Fibroblast of peridontal ligament (primary cell): ENCODE measurements at regions not wholly inside any gene's neighbourhood (a gene's known extent, or its start where the extent isn't known, plus 50 kb on each side); places are given as distances from the start of the nearest gene placed in this dataset.
"Not testable (repeated sequence)": the region's sequence is repeated elsewhere in the genome, so short reads cannot be mapped to it uniquely, and the experiment has no call there.

Source experiments
- DNase-seq: peaks from one replicate; pipeline ENCODE4 v3.0.0-alpha.2; 2010; ENCODE audit errors: extremely low read depth

DNA sequence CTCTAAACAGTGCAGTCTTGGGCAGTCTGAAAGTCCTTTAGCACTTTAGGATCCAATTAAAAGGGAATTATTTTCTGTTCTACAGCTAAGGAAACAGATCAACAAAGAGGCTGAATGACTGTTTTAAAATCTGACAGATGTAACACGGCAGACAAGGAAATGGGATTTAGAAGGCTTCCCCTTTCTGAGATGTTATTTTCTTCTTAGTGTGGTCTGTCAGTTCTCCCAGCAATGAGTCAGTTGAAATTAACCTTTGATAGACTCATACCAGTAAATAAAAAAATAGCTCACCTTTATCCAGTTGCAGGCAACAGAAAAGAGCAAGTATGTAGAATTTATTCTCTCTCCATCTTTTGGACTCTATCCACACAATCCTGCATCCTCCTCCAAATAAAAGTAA, 98.1 kb downstream of the NEDD1 start:
- no peak for DNase-seq

DNA sequence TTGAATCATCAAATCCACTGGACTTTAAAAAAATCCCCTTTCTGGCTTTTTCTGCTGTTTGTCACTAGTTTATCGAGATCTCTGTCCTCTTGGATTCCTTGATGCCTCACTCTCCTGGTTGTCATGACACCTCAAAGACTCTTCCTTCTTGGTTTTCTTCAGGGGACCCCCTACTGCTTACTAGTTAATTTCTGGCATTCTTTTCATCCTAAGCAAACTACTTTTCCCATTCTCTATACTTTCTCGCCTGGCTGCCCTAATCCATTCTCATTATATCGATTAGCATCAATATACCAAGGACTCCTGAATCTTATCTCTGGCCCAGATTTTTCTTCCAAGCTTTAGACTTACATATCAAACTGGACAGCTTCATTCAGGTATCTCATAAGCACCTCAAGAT, 98.6 kb downstream of the NEDD1 start:
- DNase-seq: no peak

DNA sequence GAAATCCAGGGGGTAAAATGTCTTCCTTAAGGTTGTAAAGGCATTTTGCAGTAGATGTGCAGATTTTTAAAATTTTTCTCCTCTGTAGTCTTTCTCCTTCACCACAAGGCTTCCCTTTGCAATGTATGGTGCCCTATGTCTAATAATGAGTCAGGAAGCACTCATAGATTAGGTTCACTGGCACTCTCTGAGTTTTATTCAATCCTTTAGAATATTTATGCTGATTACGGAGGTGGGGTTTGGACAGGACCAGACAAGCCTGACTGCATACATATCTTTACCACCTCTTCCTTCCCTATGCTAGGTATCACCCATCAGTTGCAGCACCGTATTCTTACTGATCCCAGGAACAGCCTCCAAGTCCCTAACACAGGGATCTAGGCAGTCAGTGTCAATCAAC, 99.5 kb downstream of the NEDD1 start:
- no peak for DNase-seq

- no peak for DNase-seq
Measured at GRCh38 chr12:97016163-97016562, 109.1 kb downstream of the NEDD1 start.

DNA sequence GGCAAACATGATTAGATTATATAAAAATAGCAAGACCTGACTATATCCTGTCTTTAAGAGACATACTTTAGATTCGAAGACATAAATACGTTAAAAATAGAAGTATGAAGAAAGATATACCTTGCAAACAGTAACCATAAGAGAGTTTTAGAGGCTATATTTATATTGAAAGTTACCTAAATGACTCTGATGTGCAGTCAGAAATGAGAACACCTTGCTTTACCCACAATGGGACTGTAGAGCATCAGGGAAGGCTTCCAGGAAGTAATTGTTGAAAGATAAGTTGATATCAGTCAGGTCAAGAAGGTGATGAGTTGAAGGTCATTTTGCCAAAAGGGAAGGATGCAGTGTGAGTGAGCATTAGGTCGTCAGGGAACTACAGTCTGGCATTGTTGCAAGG, 110.2 kb downstream of the NEDD1 start:
- DNase-seq: no peak

DNA sequence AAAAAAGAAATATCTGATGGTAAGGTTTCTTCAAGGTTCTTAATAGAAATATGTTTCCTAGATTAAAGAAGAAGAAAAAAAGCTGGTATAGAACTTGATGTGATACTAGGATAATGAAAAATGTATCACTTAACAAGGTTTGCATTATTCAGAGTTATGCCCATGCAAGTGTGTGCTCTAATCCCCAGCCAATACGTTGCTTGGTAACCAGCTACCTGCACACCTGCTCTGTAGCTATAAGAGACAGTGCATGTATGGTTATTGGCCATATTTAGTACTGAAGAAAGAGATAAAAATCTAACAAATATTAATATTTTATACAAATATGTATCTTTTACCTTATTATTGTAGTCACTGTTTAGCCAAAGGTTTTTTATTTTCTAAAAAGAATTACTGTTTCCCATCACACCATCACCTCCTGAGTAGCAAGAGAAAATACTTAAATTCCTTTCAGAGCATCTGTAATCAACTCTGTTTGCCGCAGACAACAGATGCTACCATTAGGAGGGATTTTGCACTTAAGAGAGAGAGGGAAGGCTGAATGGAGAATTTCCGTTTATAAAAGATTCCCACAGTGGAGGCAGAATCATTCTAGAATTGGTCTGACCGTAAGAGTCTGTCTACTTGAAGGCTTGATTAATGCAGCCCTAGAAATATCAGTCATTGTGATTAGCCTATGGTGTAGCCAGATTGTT, 115.6 kb downstream of the NEDD1 start:
- no peak for DNase-seq

- DNase-seq: no peak
Measured at GRCh38 chr12:97024393-97024792, 117.3 kb downstream of the NEDD1 start.

DNA sequence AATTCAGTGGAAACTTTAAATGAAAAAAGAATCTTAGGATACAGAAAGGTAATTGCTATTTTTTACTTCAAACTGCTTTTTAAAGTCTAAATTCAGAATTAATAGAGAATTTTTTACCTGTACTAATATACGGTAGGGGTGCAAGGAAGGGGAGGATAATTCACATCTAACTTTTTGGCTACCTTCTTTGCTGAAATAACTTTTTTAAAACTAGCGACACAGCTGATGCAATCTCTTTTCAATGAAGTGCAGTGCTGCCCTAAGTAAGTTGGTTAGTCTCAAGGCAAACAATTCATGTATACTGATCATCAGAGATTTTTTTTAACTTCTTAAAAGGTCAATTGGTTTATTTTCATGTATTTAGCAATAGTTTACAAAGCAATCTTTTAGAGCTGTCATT, 119.8 kb downstream of the NEDD1 start:
- DNase-seq: no peak

- no peak for DNase-seq
Measured at GRCh38 chr12:97027482-97027881, 120.4 kb downstream of the NEDD1 start.

DNA sequence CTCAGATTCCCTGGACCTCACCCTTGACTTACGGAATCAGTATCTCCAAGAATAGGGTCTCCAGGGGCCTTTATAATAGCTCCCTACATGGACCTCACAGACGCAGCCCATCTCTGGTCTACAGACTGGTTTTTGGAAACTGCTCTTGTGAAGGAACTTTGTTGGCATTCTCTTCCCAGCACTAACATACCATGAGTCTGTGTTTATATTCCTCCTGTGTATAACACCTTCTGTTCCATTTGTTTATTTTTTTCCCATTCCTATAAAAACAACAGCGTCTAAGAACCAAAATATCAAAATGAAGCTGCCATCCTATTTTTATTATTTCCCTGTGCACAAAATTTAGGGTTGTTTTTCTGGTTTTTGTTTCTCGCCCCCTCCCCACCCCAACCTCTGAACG, 131.1 kb downstream of the NEDD1 start:
- no peak for DNase-seq

DNA sequence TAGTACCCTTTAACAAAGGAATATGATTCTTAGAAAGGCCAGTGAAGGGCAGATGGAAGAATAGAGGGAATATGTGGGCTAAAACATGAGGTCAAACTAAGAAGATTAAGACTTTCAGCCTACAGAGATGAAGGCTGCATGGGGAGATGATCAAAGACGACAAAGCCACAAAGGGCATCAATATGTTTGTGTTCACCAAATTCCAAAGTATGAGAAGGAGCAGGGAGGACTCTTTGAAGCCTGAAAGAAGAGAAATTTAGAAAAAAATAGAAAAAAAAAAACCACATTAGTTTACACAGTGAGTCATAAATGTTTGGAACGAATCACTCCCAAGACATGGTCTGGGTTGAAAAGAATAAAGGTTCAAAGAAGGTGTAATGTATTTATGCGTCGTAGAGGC, 131.8 kb downstream of the NEDD1 start:
- no peak for DNase-seq

- no peak for DNase-seq
Measured at GRCh38 chr12:97046901-97047300, 139.8 kb downstream of the NEDD1 start.

- no peak for DNase-seq
Measured at GRCh38 chr12:97047361-97047760, 140.3 kb downstream of the NEDD1 start.

DNA sequence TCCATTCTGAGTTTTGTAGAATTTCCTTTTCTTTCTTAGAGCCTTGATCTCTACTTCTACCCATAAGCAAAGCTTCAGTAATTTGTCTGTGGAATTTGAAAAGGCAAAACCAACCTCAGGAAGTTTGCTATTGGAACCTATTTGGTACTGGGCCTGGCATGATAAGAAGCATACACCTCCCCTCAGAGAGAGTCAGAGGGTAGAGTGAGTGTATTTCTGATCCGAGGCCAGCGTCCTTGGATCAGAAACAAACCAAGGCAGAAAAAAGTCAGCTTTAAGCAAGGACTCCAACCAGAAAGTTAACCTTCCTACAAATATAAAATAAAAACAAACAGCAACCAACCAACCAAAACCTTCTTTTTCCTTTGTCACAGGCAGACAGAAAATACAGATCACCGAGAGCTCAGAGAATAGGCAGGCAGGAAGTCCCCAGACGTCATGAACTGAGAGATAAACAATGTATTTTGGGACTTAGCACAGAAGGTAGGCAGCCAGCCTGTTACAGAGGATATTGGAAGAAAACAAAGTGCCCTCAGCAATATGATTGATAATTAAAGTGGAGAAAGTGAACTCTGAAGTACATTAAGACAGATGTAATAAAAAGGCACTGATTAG, 141.5 kb downstream of the NEDD1 start:
- no peak for DNase-seq

GRCh38 chr12:97050509-97050908, 143.5 kb downstream of the NEDD1 start:
- no peak for DNase-seq

GRCh38 chr12:97051341-97051740, 144.3 kb downstream of the NEDD1 start:
- DNase-seq: no peak

DNA sequence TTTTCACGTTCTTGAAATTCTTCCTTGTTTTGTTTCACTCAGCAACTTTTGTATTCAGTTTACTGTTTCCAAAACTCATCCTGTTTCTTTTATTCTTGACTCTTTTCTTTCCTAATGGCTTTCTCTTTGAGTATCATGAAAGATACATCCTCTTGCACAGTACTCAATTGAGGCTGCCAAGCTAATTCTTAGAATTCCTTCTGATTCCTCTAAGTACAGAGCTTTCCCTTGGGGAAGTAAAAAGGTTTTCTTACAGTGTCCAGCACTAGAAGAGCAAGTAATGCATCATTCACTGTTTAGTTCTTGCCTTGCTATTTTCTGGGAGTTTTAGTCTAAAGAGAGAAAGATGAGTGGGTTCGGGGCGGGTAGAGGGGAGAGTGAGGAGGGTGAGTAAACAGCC, 154.1 kb downstream of the NEDD1 start:
- no peak for DNase-seq

- no peak for DNase-seq
Measured at GRCh38 chr12:97063292-97063935, 156.4 kb downstream of the NEDD1 start.

GRCh38 chr12:97075161-97075933, 168.3 kb downstream of the NEDD1 start:
- DNase-seq: no peak

DNA sequence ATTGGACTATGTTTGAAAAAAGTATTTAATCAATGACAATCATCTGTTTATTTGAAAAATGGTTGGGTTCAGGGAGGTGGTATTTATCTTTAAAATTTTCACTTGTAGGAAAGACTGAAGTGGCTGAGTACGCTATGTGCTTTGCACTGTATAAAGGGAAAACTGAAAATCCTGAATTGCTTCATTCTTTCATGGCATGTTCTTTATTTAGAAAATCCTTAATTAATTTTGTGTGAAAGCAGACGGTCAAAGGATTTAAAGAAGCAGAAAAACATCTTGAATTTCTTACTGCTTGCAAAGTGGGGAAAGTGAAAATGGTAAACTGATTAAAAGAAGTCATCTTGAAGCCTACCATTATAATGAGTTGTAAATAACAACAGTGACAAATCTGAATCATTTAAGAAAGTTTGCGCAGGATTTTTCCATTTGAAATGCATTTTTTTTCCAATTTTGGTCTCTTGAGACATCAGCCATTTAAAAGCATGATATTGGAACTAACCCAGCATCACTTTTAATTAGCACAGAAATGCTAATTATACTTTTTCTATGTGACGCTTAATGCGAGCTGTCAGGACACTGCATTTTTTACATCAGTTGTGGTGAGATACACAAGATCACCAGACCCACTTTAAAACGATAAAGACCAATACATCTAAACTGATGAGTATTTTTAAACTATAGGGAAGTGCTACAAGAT, 169.0 kb downstream of the NEDD1 start:
- no peak for DNase-seq

GRCh38 chr12:97076912-97077311, 169.9 kb downstream of the NEDD1 start:
- DNase-seq: not testable (repeated sequence)

DNA sequence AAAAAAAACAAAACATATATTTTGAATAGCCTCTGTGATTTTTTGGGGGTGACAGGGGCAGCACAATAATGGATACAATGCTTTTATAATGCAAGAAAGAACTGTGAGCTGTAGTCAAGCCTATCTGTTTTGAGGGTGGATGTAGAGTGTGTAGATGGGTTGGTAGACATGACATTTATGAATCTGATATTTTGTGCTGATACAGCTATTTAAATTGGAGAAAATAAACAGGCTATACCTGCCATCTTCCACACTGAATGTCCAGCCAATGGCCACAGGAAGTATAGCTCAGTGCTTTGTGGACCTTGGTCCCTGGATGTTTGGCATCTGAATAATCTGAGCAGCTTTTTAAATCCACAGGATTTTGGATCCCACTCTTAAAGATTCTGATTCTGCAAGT, 175.0 kb downstream of the NEDD1 start:
- no peak for DNase-seq
